Transverse colon (tissue), 3 donors: ENCODE measurements at regions not wholly inside any gene's neighbourhood (a gene's known extent, or its start where the extent isn't known, plus 50 kb on each side); places are given as distances from the start of the nearest gene placed in this dataset.

Experiments used
- EP300 ChIP-seq: sonication (generic); formaldehyde crosslinking; IDR thresholded peaks from one replicate; pipeline ENCODE4 v1.6.1; 2017; ENCODE audit warnings: antibody characterized with exemption, low read depth
- TF ChIP-seq, protein P1 (sequence below), 5 experiments: fragments of 200-600 bp in 3 of 5; fragments of 450-650 bp in 2 of 5; sonication (generic) in 3 of 5; IDR thresholded peaks; 1 replicate in 2 of 5; 2 replicates in 3 of 5; pipeline ENCODE4 v1.5.1; 2016 to 2017; ENCODE audit warnings: antibody characterized with exemption in 5 of 5, inconsistent platforms in 3 of 5, mild to moderate bottlenecking in 2 of 5, moderate library complexity in 1 of 5

DNA sequence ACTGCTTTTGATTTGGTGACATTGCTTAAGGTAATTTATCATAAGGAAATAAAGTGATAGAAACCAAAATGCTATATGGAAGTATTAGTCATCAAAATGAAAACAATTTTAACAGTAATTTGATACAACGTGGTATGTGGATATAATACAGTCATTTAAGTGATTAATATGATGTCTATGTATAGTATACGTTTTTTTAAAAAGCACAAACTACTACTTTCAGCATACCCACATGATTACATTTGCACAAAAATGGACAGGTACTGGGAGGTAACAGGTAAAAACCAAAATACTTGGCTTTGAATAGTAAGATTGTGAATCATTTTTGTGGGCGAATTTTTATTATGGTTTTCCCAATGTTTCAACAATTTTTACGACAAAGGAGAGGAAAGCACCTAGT is 97.6 kb downstream of the OGFRL1 start:
- TF ChIP-seq, protein P1, sequence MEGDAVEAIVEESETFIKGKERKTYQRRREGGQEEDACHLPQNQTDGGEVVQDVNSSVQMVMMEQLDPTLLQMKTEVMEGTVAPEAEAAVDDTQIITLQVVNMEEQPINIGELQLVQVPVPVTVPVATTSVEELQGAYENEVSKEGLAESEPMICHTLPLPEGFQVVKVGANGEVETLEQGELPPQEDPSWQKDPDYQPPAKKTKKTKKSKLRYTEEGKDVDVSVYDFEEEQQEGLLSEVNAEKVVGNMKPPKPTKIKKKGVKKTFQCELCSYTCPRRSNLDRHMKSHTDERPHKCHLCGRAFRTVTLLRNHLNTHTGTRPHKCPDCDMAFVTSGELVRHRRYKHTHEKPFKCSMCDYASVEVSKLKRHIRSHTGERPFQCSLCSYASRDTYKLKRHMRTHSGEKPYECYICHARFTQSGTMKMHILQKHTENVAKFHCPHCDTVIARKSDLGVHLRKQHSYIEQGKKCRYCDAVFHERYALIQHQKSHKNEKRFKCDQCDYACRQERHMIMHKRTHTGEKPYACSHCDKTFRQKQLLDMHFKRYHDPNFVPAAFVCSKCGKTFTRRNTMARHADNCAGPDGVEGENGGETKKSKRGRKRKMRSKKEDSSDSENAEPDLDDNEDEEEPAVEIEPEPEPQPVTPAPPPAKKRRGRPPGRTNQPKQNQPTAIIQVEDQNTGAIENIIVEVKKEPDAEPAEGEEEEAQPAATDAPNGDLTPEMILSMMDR (IDR thresholded peaks at IDR 0.05), result no peak
- TF ChIP-seq EP300, result no peak
